ENCODE measurements at regions not wholly inside any gene's neighbourhood (a gene's known extent, or its start where the extent isn't known, plus 50 kb on each side); places are given as distances from the start of the nearest gene placed in this dataset.
A peak's percentile ranks its signal among the peaks of the same experiment; 100 is the strongest.

DNA sequence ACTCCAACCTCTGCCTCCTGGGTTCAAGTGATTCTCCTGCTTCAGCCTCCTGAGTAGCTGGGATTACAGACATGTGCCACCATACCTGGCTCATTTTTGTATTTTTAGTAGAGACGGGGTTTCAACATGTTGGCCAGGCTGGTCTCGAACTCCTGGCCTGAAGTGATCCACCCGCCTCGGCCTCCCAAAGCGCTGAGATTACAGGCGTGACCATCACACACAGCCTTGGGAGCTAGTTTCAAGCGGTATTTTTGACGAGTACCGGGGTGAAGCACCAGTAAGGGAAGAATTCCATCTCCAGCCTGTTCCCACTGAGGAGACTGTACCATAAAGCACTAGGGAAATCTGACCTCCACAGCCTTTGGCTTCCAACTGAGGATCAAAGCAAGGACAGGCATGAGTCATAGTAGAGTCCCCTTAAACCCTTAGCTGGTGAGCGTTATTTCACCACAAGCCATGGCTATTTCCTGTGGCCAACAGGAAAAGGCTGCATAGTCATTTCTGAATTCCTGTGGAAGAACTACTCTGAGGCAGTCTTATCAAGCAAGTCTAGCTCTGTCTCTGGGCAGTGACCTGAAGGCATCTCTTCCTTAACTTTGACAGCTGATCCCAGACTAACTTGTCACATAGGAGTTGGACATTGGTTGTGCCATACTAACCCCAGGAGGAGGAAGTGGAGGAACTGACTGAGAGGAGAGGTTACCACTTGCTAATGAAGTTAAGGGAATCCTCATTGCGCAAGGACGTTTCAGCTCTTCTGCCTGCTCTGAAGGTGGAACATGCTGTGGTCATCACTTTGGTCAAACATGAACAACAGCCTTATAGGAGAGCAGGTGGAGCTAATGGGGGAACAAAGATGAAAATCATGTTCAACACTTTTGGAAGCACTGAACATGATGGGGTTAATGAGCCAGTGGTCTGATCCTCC, 85.8 kb upstream of the DMRT1 start (continued):
- TF ChIP-seq, protein P1, sequence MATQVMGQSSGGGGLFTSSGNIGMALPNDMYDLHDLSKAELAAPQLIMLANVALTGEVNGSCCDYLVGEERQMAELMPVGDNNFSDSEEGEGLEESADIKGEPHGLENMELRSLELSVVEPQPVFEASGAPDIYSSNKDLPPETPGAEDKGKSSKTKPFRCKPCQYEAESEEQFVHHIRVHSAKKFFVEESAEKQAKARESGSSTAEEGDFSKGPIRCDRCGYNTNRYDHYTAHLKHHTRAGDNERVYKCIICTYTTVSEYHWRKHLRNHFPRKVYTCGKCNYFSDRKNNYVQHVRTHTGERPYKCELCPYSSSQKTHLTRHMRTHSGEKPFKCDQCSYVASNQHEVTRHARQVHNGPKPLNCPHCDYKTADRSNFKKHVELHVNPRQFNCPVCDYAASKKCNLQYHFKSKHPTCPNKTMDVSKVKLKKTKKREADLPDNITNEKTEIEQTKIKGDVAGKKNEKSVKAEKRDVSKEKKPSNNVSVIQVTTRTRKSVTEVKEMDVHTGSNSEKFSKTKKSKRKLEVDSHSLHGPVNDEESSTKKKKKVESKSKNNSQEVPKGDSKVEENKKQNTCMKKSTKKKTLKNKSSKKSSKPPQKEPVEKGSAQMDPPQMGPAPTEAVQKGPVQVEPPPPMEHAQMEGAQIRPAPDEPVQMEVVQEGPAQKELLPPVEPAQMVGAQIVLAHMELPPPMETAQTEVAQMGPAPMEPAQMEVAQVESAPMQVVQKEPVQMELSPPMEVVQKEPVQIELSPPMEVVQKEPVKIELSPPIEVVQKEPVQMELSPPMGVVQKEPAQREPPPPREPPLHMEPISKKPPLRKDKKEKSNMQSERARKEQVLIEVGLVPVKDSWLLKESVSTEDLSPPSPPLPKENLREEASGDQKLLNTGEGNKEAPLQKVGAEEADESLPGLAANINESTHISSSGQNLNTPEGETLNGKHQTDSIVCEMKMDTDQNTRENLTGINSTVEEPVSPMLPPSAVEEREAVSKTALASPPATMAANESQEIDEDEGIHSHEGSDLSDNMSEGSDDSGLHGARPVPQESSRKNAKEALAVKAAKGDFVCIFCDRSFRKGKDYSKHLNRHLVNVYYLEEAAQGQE (IDR thresholded peaks at IDR 0.05): no peak
- TF ChIP-seq EGR1 (IDR thresholded peaks at IDR 0.05; ENCODE audit: low read depth in 2 of 2) (no peak), RAD21 (IDR thresholded peaks at IDR 0.05) (peak in 1 of 2 donors; percentile 17)

DNA sequence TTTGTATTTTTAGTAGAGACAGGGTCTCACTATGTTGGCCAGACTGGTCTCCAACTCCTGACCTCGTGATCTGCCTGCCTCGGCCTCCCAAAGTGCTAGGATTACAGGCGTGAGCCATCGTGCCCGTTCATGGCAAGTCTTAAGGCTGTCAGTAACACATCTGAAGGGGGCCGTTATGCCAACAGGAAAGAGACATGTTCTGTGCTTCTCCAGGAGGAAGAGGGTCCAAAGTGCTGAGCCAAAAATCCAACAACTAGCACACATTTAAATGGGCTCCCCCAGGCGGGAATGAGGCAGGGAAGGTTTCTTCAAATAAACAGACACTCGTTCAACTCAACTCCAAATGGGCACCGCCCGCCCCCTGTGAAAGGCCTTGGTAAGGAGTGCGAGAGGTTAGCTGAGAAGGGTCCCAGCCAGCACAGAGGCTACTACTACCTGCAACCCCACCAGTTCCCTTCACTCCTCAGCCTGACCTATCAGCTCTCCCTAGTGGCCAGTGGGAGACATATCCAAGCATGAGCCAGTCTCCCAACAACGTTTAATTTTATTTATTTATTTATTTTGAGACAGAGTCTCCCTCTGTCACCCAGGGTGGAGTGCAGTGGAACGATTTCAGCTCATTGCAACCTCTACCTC, 84.1 kb upstream of the DMRT1 start:
- Histone ChIP-seq H3K4me1 (ENCODE audit: control insufficient read depth in 4 of 4, insufficient read depth in 4 of 4, low read length in 3 of 4) (peaks cover 0 to 17% (median 2%) of the 10 kb centered on the region in 4 donors), H3K36me3 (ENCODE audit: control insufficient read depth in 4 of 4, insufficient read depth in 3 of 4, low read depth in 1 of 4, low read length in 3 of 4) (peaks cover 0 to 3% (median 0%) of the 10 kb centered on the region in 4 donors), H3K9ac (ENCODE audit: low read depth in 1 of 2, low read length in 2 of 2) (no peak overlapping the region), H3K9me3 (ENCODE audit: control insufficient read depth in 4 of 4, low read length in 3 of 4) (no peaks in the 10 kb centered on the region), H3K27me3 (ENCODE audit: control insufficient read depth in 4 of 4, insufficient read depth in 4 of 4, low read length in 3 of 4) (no peaks in the 10 kb centered on the region), H3K27ac (ENCODE audit: low read depth in 1 of 2, low read length in 2 of 2) (no peak overlapping the region), H3K4me3 (ENCODE audit: low read depth in 1 of 3, low read length in 3 of 3) (no peak overlapping the region)
- TF ChIP-seq, protein P1 (IDR thresholded peaks at IDR 0.05): no peak
- TF ChIP-seq FOXA2 (IDR thresholded peaks at IDR 0.05): no peak
- TF ChIP-seq EGR1 (IDR thresholded peaks at IDR 0.05; ENCODE audit: low read depth in 2 of 2): no peak
- no peak for TF ChIP-seq YY1 (IDR thresholded peaks at IDR 0.05)
- TF ChIP-seq RXRA (IDR thresholded peaks at IDR 0.05): no peak
- peak; percentile 88 to 90 for TF ChIP-seq RAD21 (IDR thresholded peaks at IDR 0.05)
- TF ChIP-seq, protein P2, sequence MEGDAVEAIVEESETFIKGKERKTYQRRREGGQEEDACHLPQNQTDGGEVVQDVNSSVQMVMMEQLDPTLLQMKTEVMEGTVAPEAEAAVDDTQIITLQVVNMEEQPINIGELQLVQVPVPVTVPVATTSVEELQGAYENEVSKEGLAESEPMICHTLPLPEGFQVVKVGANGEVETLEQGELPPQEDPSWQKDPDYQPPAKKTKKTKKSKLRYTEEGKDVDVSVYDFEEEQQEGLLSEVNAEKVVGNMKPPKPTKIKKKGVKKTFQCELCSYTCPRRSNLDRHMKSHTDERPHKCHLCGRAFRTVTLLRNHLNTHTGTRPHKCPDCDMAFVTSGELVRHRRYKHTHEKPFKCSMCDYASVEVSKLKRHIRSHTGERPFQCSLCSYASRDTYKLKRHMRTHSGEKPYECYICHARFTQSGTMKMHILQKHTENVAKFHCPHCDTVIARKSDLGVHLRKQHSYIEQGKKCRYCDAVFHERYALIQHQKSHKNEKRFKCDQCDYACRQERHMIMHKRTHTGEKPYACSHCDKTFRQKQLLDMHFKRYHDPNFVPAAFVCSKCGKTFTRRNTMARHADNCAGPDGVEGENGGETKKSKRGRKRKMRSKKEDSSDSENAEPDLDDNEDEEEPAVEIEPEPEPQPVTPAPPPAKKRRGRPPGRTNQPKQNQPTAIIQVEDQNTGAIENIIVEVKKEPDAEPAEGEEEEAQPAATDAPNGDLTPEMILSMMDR (IDR thresholded peaks at IDR 0.05; ENCODE audit: low read depth, low read length, missing input control): peak; percentile 61
- no peak for TF ChIP-seq TAF1 (conservative IDR thresholded peaks at IDR 0.05)
- no peak for TF ChIP-seq HNF4G (IDR thresholded peaks at IDR 0.05)
- no peak for TF ChIP-seq NR2F2 (IDR thresholded peaks at IDR 0.05)
- TF ChIP-seq, protein P3, sequence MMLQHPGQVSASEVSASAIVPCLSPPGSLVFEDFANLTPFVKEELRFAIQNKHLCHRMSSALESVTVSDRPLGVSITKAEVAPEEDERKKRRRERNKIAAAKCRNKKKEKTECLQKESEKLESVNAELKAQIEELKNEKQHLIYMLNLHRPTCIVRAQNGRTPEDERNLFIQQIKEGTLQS (IDR thresholded peaks at IDR 0.05): no peak
- TF ChIP-seq FOXA1 (IDR thresholded peaks at IDR 0.05): no peak
- no peak for TF ChIP-seq GABPA (IDR thresholded peaks at IDR 0.05 in 1 of 2, conservative IDR thresholded peaks at IDR 0.05 in 1 of 2)
- TF ChIP-seq HNF4A (conservative IDR thresholded peaks at IDR 0.05): no peak
- DNase-seq (ENCODE audit: low spot score): peak; percentile 34
- WGBS: 71% methylated on average over 13 of the region's 13 CpGs
